HepG2 (cell line): ENCODE measurements at regions not wholly inside any gene's neighbourhood (a gene's known extent, or its start where the extent isn't known, plus 50 kb on each side); places are given as distances from the start of the nearest gene placed in this dataset.

ENCODE experiments used
- ATAC-seq: fragments of 200-7000 bp; cut with Tn5 transposase; 3 replicates; pipeline ENCODE4 v1.9.1; 2020; ENCODE audit warnings: mild to moderate bottlenecking, moderate library complexity
- BruUV-seq: library from RNA; stranded (reverse); fragments of 400-500 nt; replicated peaks from 2 replicates; lab custom pipeline; 2021; lab: Mats Ljungman, UMichigan
- CTCF ChIA-PET: fragments of 300-600 bp; formaldehyde crosslinking; extraction: SDS; loops from one replicate; lab custom pipeline; 2021; ENCODE audit warnings: low total read pairs, inconsistent platforms, low intra/inter-chr PET ratio; lab: Yijun Ruan, JAX
- POLR2A ChIA-PET: fragments of 350-600 bp; sonication (Branson Sonifier 250); formaldehyde crosslinking; loops from one replicate; lab custom pipeline; 2020; ENCODE audit warnings: antibody characterized with exemption, inconsistent platforms; lab: Yijun Ruan, JAX
- DNase-seq: peaks from one replicate; pipeline ENCODE4 v3.0.0-alpha.2; 2015; ENCODE audit warnings: low spot score
- FAIRE-seq: peaks from 3 replicates; lab custom pipeline; 2011; peaks lifted over from hg19 to GRCh38; lab: Jason Lieb, UNC
- H2AFZ ChIP-seq: one replicate; pipeline ENCODE4 v1.6.1; 2011; ENCODE audit warnings: low read length, inconsistent platforms
- H3K27ac ChIP-seq: fragments of 300-600 bp; 3 replicates; pipeline ENCODE4 v1.8.0; 2011; ENCODE audit warnings: mixed run types, mild to moderate bottlenecking, mixed read lengths, low read length, inconsistent platforms; ENCODE audit not compliant: insufficient read depth; ENCODE audit errors: extremely low read length
- H3K27me3 ChIP-seq, 2 experiments: fragments of 200-600 bp in 1 of 2; 2 replicates in 1 of 2; 3 replicates in 1 of 2; pipeline versions ENCODE4 v1.6.0 to v1.8.0; 2011; ENCODE audit warnings: low read length in 2 of 2, mild to moderate bottlenecking in 2 of 2, moderate library complexity in 2 of 2, inconsistent platforms in 1 of 2; ENCODE audit not compliant: insufficient read depth in 2 of 2, control insufficient read depth in 1 of 2
- H3K36me3 ChIP-seq, 2 experiments: fragments of 200-600 bp in 1 of 2; replicated peaks in 1 of 2; 2 replicates in 1 of 2; 3 replicates in 1 of 2; pipeline versions ENCODE4 v1.5.1 to v1.8.0; 2011; ENCODE audit warnings: low read length in 2 of 2, inconsistent platforms in 1 of 2; ENCODE audit not compliant: insufficient read depth in 2 of 2, control insufficient read depth in 1 of 2
- H3K4me1 ChIP-seq: 2 replicates; pipeline ENCODE4 v1.5.1; 2012; ENCODE audit warnings: low read length, inconsistent platforms; ENCODE audit not compliant: insufficient read depth
- H3K4me2 ChIP-seq: 2 replicates; pipeline ENCODE4 v1.6.0; 2011; ENCODE audit warnings: low read depth, low read length, inconsistent platforms
- H3K4me3 ChIP-seq, 3 experiments: fragments of 200-600 bp in 1 of 3; sonication (generic), shearing (Covaris generic) in 1 of 3; replicated peaks in 1 of 3; 2 replicates each; pipeline ENCODE4 v1.5.1; 2011 to 2016; ENCODE audit warnings: low read length in 3 of 3, inconsistent platforms in 2 of 3, low read depth in 2 of 3, mild to moderate bottlenecking in 2 of 3, control low read depth in 1 of 3, mixed read lengths in 1 of 3; ENCODE audit not compliant: insufficient read depth in 1 of 3
- H3K79me2 ChIP-seq: one replicate; pipeline ENCODE4 v1.6.1; 2011; ENCODE audit warnings: low read length, inconsistent platforms; ENCODE audit not compliant: insufficient read depth
- H3K9ac ChIP-seq: 2 replicates; pipeline ENCODE4 v1.6.0; 2011; ENCODE audit warnings: mild to moderate bottlenecking, low read depth, low read length, inconsistent platforms; ENCODE audit not compliant: insufficient read depth
- H3K9me3 ChIP-seq: 2 replicates; pipeline ENCODE4 v1.5.1; 2012; ENCODE audit warnings: mild to moderate bottlenecking, low read length
- H4K20me1 ChIP-seq: 2 replicates; pipeline ENCODE4 v1.6.0; 2011; ENCODE audit warnings: inconsistent platforms, mild to moderate bottlenecking, low read length, moderate library complexity; ENCODE audit not compliant: insufficient read depth
- AGO2 ChIP-seq: fragments of 200-400 bp; formaldehyde crosslinking; optimal IDR thresholded peaks from 2 replicates; pipeline ENCODE3; 2017; ENCODE audit warnings: mild to moderate bottlenecking, low read depth, low read length, moderate library complexity
- ATF1 ChIP-seq: IDR thresholded peaks from 2 replicates; pipeline ENCODE4 v1.6.1; 2016; ENCODE audit warnings: mild to moderate bottlenecking, control low read depth
- DDIT3 ChIP-seq: sonication (generic); formaldehyde crosslinking; IDR thresholded peaks from 2 replicates; pipeline ENCODE4 v1.4.0; 2020; ENCODE audit warnings: mild to moderate bottlenecking, missing genetic modification reagents
- HMG20B ChIP-seq: conservative IDR thresholded peaks from 2 replicates; pipeline ENCODE4 v1.6.1; 2016; ENCODE audit warnings: missing genetic modification reagents, missing compliant biosample characterization
- ISL2 ChIP-seq: sonication (generic); formaldehyde crosslinking; IDR thresholded peaks from 2 replicates; pipeline ENCODE4 v1.5.0; 2020; ENCODE audit warnings: missing genetic modification reagents
- KLF16 ChIP-seq, 2 experiments: sonication (generic) in 1 of 2; formaldehyde crosslinking in 1 of 2; IDR thresholded peaks; 2 replicates each; pipeline versions ENCODE4 v1.6.1 to v1.8.0; 2016 to 2023; ENCODE audit warnings: missing genetic modification reagents in 2 of 2, missing compliant biosample characterization in 1 of 2
- SSRP1 ChIP-seq: IDR thresholded peaks from 2 replicates; pipeline ENCODE4 v1.6.1; 2016; ENCODE audit warnings: control low read depth
- ZFP90 ChIP-seq: sonication (generic); formaldehyde crosslinking; IDR thresholded peaks from 2 replicates; pipeline ENCODE4 v1.8.0; 2022; ENCODE audit warnings: missing genetic modification reagents, mild to moderate bottlenecking, inconsistent platforms, borderline replicate concordance
- ZNF275 ChIP-seq: sonication (generic); formaldehyde crosslinking; IDR thresholded peaks from 2 replicates; pipeline ENCODE4 v1.8.0; 2022; ENCODE audit warnings: missing genetic modification reagents, mild to moderate bottlenecking, inconsistent platforms, borderline replicate concordance
- ZNF678 ChIP-seq: sonication (generic); formaldehyde crosslinking; IDR thresholded peaks from 2 replicates; pipeline ENCODE4 v1.4.0; 2020; ENCODE audit warnings: mild to moderate bottlenecking, missing genetic modification reagents
- ZNF841 ChIP-seq: sonication (generic); formaldehyde crosslinking; IDR thresholded peaks from 2 replicates; pipeline ENCODE4 v1.8.1; 2023; ENCODE audit warnings: missing genetic modification reagents, borderline replicate concordance
- WGBS: methylation state at CpG from one replicate; pipeline ENCODE4 v1.1.6; 2017; ENCODE audit warnings: low lambda C conversion rate; 5-methylcytosine and 5-hydroxymethylcytosine counted together
- in situ Hi-C: cut with HindIII; loops from 2 replicates; pipeline ENCODE4 v1.10.0; 2017; ENCODE audit warnings: low pct_unique_long_range_greater_than_20kb; ENCODE audit not compliant: extremely low pct_ligation_motif_present
- intact Hi-C: fragments of 100-400 bp; cut with micrococcal nuclease; formaldehyde crosslinking; loops from one replicate; pipeline ENCODE4 v1.10.0; 2022; ENCODE audit not compliant: unreplicated experiment
- TF ChIP-seq, protein P1 (sequence below): IDR thresholded peaks from 2 replicates; pipeline ENCODE4 v1.6.1; 2016; ENCODE audit warnings: low read depth, borderline replicate concordance

- Histone ChIP-seq H3K36me3 (no peaks in the 10 kb centered on the region), H3K4me3 (no peak overlapping the region), H3K79me2 (no peaks in the 10 kb centered on the region), H3K27me3 (no peaks in the 10 kb centered on the region; a peak in 1 of 5 replicates)
- no peak for ATAC-seq
- TF ChIP-seq ZFP90 (no peak), ZNF678 (CRISPR knock-in tag) (no peak), ZNF841 (CRISPR knock-in tag) (no peak), AGO2 (no peak), SSRP1 (CRISPR knock-in tag) (no peak), ISL2 (CRISPR knock-in tag) (no peak), DDIT3 (no peak)
- TF ChIP-seq, protein P1, sequence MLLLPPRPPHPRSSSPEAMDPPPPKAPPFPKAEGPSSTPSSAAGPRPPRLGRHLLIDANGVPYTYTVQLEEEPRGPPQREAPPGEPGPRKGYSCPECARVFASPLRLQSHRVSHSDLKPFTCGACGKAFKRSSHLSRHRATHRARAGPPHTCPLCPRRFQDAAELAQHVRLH (CRISPR knock-in tag) = no peak
- TF ChIP-seq, all 625 proteins: peak for 0
- in situ Hi-C loops (no loop called here), intact Hi-C loops (no loop called here)
- no peaks in the 10 kb centered on the region for H4K20me1 ChIP-seq
- CTCF ChIA-PET = no interaction called here
- no peak overlapping the region for H3K4me2 ChIP-seq
- H3K27ac ChIP-seq = no peak overlapping the region
- no peaks in the 10 kb centered on the region for H3K9me3 ChIP-seq
- FAIRE-seq (no peak), DNase-seq (no peak)
- no TSS peak for BruUV-seq
- H3K9ac ChIP-seq = no peak overlapping the region
- POLR2A ChIA-PET = no interaction called here
- 35% methylated on average over 12 of the region's 12 CpGs for WGBS
- no peak overlapping the region for H2AFZ ChIP-seq
- peaks cover 9% of the 10 kb centered on the region for H3K4me1 ChIP-seq
Observed at GRCh38 chr6:5896476-5897200, 110.1 kb downstream of the NRN1 start.

- Histone ChIP-seq H2AFZ (no peak overlapping the region), H3K4me1 (peaks cover 9% of the 10 kb centered on the region), H3K4me2 (no peak overlapping the region), H3K4me3 (no peak overlapping the region), H3K36me3 (no peaks in the 10 kb centered on the region), H4K20me1 (no peaks in the 10 kb centered on the region), H3K27ac (no peak overlapping the region), H3K9me3 (no peaks in the 10 kb centered on the region), H3K79me2 (no peaks in the 10 kb centered on the region), H3K9ac (no peak overlapping the region), H3K27me3 (no peaks in the 10 kb centered on the region; a peak in 1 of 5 replicates)
- BruUV-seq = no TSS peak
- in situ Hi-C loops (no loop called here), intact Hi-C loops (loop anchor here (5.0 kb wide), 1 partner anchor 422 kb away; no protein-coding TSS in a partner anchor)
- ATAC-seq (no peak), FAIRE-seq (no peak), DNase-seq (no peak)
- CTCF ChIA-PET = no interaction called here
- 37% methylated on average over 4 of the region's 4 CpGs for WGBS
- POLR2A ChIA-PET = no interaction called here
- TF ChIP-seq ATF1 = no peak
- TF ChIP-seq KLF16 (CRISPR knock-in tag; IDR thresholded peaks at IDR 0.05) = no peak
- TF ChIP-seq ZNF275 (CRISPR knock-in tag) = no peak
- TF ChIP-seq HMG20B (CRISPR knock-in tag) = no peak
Observed at GRCh38 chr6:5894357-5894756, 112.4 kb downstream of the NRN1 start.
